ENCODE measurements at regions not wholly inside any gene's neighbourhood (a gene's known extent, or its start where the extent isn't known, plus 50 kb on each side); places are given as distances from the start of the nearest gene placed in this dataset.

DNA sequence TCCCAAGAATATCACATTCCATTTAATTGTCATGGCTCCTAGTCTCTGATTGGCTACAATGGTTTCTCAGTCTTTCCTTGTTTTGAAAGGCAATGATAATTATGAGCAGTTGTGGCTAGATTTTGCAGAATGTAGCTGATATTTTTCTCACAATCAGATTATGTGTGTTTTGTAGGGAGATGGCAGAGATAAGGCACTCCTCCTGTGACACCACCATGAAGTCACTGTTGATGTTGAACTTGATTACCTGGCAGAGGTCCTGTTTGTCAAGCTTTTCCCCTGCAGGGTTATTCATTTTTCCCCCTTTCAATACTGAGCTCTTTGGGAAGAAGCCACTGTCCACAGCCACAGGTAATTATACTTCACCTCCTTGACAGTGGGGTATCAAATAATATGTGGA lies 602.9 kb upstream of the PFKP start:
- TF ChIP-seq YY1 (IDR thresholded peaks at IDR 0.05; ENCODE audit: insufficient read depth, insufficient read length) (no peak), ZNF274 (IDR thresholded peaks at IDR 0.05; ENCODE audit: low read depth, low read length) (no peak)

Data from NT2/D1 (cell line).